GM21390 (cell line): ENCODE measurements at regions not wholly inside any gene's neighbourhood (a gene's known extent, or its start where the extent isn't known, plus 50 kb on each side); places are given as distances from the start of the nearest gene placed in this dataset.

ENCODE experiments used
- ATAC-seq: cut with Tn5 transposase; IDR thresholded peaks from one replicate; pipeline ENCODE4 v1.9.1; 2021; ENCODE audit not compliant: unreplicated experiment

GRCh38 chr10:111707076-111707475 lies 476.5 kb downstream of the GPAM start:
- no peak for ATAC-seq

- ATAC-seq: no peak
Measured at GRCh38 chr10:111709603-111710002, 474.0 kb downstream of the GPAM start.

- ATAC-seq: no peak
Measured at GRCh38 chr10:111716032-111716431, 467.5 kb downstream of the GPAM start.

- ATAC-seq: no peak
Measured at GRCh38 chr10:111724121-111724520, 459.4 kb downstream of the GPAM start.

- ATAC-seq: no peak
Measured at GRCh38 chr10:111725050-111725449, 458.5 kb downstream of the GPAM start.

- no peak for ATAC-seq
Measured at GRCh38 chr10:111732166-111732785, 451.3 kb downstream of the GPAM start.

- ATAC-seq: no peak
Measured at GRCh38 chr10:111739125-111739873, 444.3 kb downstream of the GPAM start.

GRCh38 chr10:111739874-111740139 lies 443.8 kb downstream of the GPAM start:
- no peak for ATAC-seq

GRCh38 chr10:111745982-111746381 lies 437.6 kb downstream of the GPAM start:
- no peak for ATAC-seq

GRCh38 chr10:111747751-111748150 lies 435.8 kb downstream of the GPAM start:
- ATAC-seq: no peak

- ATAC-seq: no peak
Measured at GRCh38 chr10:111748184-111748583, 435.4 kb downstream of the GPAM start.

GRCh38 chr10:111750165-111750849 lies 433.3 kb downstream of the GPAM start:
- ATAC-seq: no peak

GRCh38 chr10:111756217-111757061 lies 427.1 kb downstream of the GPAM start:
- ATAC-seq: no peak

- no peak for ATAC-seq
Measured at GRCh38 chr10:111758593-111758992, 425.0 kb downstream of the GPAM start.

GRCh38 chr10:111762114-111762513 lies 421.5 kb downstream of the GPAM start:
- no peak for ATAC-seq

- no peak for ATAC-seq
Measured at GRCh38 chr10:111765216-111765615, 418.3 kb downstream of the GPAM start.

- no peak for ATAC-seq
Measured at GRCh38 chr10:111766464-111766863, 417.1 kb downstream of the GPAM start.

- no peak for ATAC-seq
Measured at GRCh38 chr10:111767661-111768060, 415.9 kb downstream of the GPAM start.

- no peak for ATAC-seq
Measured at GRCh38 chr10:111773950-111774349, 409.6 kb downstream of the GPAM start.

GRCh38 chr10:111774486-111774885 lies 409.1 kb downstream of the GPAM start:
- ATAC-seq: no peak

- ATAC-seq: no peak
Measured at GRCh38 chr10:111784436-111784835, 399.1 kb downstream of the GPAM start.
